Endothelial cell of umbilical vein (primary cell): ENCODE measurements at regions not wholly inside any gene's neighbourhood (a gene's known extent, or its start where the extent isn't known, plus 50 kb on each side); places are given as distances from the start of the nearest gene placed in this dataset.

Experiments
- BruUV-seq: library from RNA; stranded (reverse); fragments of 400-500 nt; replicated peaks from 2 replicates; lab custom pipeline; 2021; lab: Mats Ljungman, UMichigan
- CTCF ChIA-PET: fragments of 300-600, 350-600 bp; sonication (Branson Sonifier 250); formaldehyde crosslinking; loops from one replicate; lab custom pipeline; 2021; ENCODE audit warnings: antibody characterized with exemption, inconsistent platforms; lab: Charles Lee
- POLR2A ChIA-PET: fragments of 300-600, 350-600 bp; sonication (Branson Sonifier 250); formaldehyde crosslinking; loops from one replicate; lab custom pipeline; 2021; ENCODE audit warnings: antibody characterized with exemption, inconsistent platforms; lab: Charles Lee
- DNase-seq: peaks from one replicate; pipeline ENCODE4 v3.0.0-alpha.2; 2011; ENCODE audit warnings: low read depth, low spot score
- FAIRE-seq: peaks from 2 replicates; lab custom pipeline; 2011; peaks lifted over from hg19 to GRCh38; lab: Jason Lieb, UNC
- H2AFZ ChIP-seq: 2 replicates; pipeline ENCODE4 v1.6.0; 2012; ENCODE audit warnings: low read depth, low read length, control low read depth, inconsistent platforms
- H3K27ac ChIP-seq: 2 replicates; pipeline ENCODE4 v1.5.1; 2011; ENCODE audit warnings: low read depth, mild to moderate bottlenecking, control low read depth, low read length, moderate library complexity; ENCODE audit not compliant: insufficient read depth
- H3K27me3 ChIP-seq, 2 experiments: 2 replicates each; pipeline versions ENCODE4 v1.6.0 to v1.6.1; 2011; ENCODE audit warnings: low read length in 2 of 2, mixed read lengths in 1 of 2; ENCODE audit not compliant: control insufficient read depth in 2 of 2, insufficient read depth in 2 of 2
- H3K36me3 ChIP-seq, 2 experiments: 2 replicates in 1 of 2; 3 replicates in 1 of 2; pipeline ENCODE4 v1.5.1; 2011; ENCODE audit warnings: low read length in 2 of 2, mild to moderate bottlenecking in 1 of 2, moderate library complexity in 1 of 2; ENCODE audit not compliant: control insufficient read depth in 2 of 2, insufficient read depth in 2 of 2; ENCODE audit errors: extremely low read depth in 1 of 2
- H3K4me1 ChIP-seq: 3 replicates; pipeline ENCODE4 v1.5.1; 2011; ENCODE audit warnings: mild to moderate bottlenecking, low read length; ENCODE audit not compliant: control insufficient read depth, insufficient read depth; ENCODE audit errors: extremely low read depth
- H3K4me2 ChIP-seq: 2 replicates; pipeline ENCODE4 v1.6.1; 2011; ENCODE audit warnings: low read length, control low read depth, mixed read lengths; ENCODE audit not compliant: insufficient read depth
- H3K4me3 ChIP-seq, 3 experiments: fragments of 200-600 bp in 1 of 3; sonication (generic), shearing (Covaris generic) in 1 of 3; replicated peaks in 1 of 3; 2 replicates each; pipeline ENCODE4 v1.5.1; 2011 to 2016; ENCODE audit warnings: control low read depth in 3 of 3, low read length in 3 of 3, mild to moderate bottlenecking in 2 of 3, inconsistent platforms in 1 of 3, low read depth in 1 of 3, moderate library complexity in 1 of 3; ENCODE audit not compliant: insufficient read depth in 1 of 3
- H3K79me2 ChIP-seq: 2 replicates; pipeline ENCODE4 v1.6.0; 2012; ENCODE audit warnings: low read length, inconsistent platforms; ENCODE audit not compliant: control insufficient read depth, insufficient read depth
- H3K9ac ChIP-seq: replicated peaks from 2 replicates; pipeline ENCODE3; 2011; ENCODE audit warnings: low read length, control low read depth; ENCODE audit not compliant: insufficient read depth; ENCODE audit errors: extremely low read depth
- H3K9me1 ChIP-seq: replicated peaks from 3 replicates; pipeline ENCODE4 v1.6.0; 2011; ENCODE audit warnings: mild to moderate bottlenecking, low read length; ENCODE audit not compliant: control insufficient read depth, insufficient read depth; ENCODE audit errors: extremely low read depth
- H3K9me3 ChIP-seq: replicated peaks from 2 replicates; pipeline ENCODE4 v1.5.1; 2012; ENCODE audit warnings: low read length, inconsistent platforms; ENCODE audit not compliant: control insufficient read depth, insufficient read depth
- H4K20me1 ChIP-seq: replicated peaks from 2 replicates; pipeline ENCODE3; 2011; ENCODE audit warnings: mild to moderate bottlenecking, low read length; ENCODE audit not compliant: control insufficient read depth, insufficient read depth; ENCODE audit errors: extremely low read depth
- EZH2 ChIP-seq: IDR thresholded peaks from 2 replicates; pipeline ENCODE4 v1.6.1; 2012; ENCODE audit warnings: borderline replicate concordance, low read depth, mild to moderate bottlenecking, moderate library complexity, low read length, inconsistent platforms; ENCODE audit not compliant: severe bottlenecking
- FOS ChIP-seq: IDR thresholded peaks from 2 replicates; pipeline ENCODE4 v1.6.1; 2011; ENCODE audit warnings: mild to moderate bottlenecking, low read length, moderate library complexity, borderline replicate concordance; ENCODE audit not compliant: insufficient read depth
- GATA2 ChIP-seq: IDR thresholded peaks from 2 replicates; pipeline ENCODE4 v1.7.0; 2011; ENCODE audit warnings: low read depth, mild to moderate bottlenecking, moderate library complexity, mixed read lengths, low read length; ENCODE audit not compliant: insufficient read length, insufficient read depth
- JUN ChIP-seq: IDR thresholded peaks from 2 replicates; pipeline ENCODE4 v1.6.1; 2011; ENCODE audit warnings: borderline replicate concordance, low read depth; ENCODE audit not compliant: insufficient read length, insufficient read depth
- MYC ChIP-seq: IDR thresholded peaks from one replicate; pipeline ENCODE4 v1.6.1; 2011; ENCODE audit warnings: mild to moderate bottlenecking, low read depth, low read length
- POLR2A ChIP-seq: IDR thresholded peaks from 2 replicates; pipeline ENCODE4 v1.6.1; 2012; ENCODE audit warnings: low read depth, mild to moderate bottlenecking, control low read depth, low read length
- POLR2AphosphoS5 ChIP-seq: IDR thresholded peaks from 2 replicates; pipeline ENCODE4 v1.6.1; 2012; ENCODE audit warnings: low read depth, mild to moderate bottlenecking, control low read depth, low read length, moderate library complexity; ENCODE audit not compliant: insufficient read depth
- dilution Hi-C: fragments of 300-500 bp; cut with MboI; formaldehyde crosslinking; loops from one replicate; pipeline ENCODE4 v1.15.0; 2019; ENCODE audit warnings: low sequenced_read_pairs; ENCODE audit not compliant: extremely low pct_ligation_motif_present
- intact Hi-C: fragments of 100-400 bp; cut with micrococcal nuclease; formaldehyde crosslinking; loops from one replicate; pipeline ENCODE4 v1.10.0; 2022
- TF ChIP-seq, protein P1 (sequence below), 2 donors: IDR thresholded peaks; 1 replicate in 1 of 2; 2 replicates in 1 of 2; pipeline ENCODE4 v1.5.1; 2011; ENCODE audit warnings: low read length in 2 of 2, mild to moderate bottlenecking in 2 of 2, moderate library complexity in 2 of 2, control low read depth in 1 of 2, inconsistent platforms in 1 of 2, low read depth in 1 of 2; ENCODE audit not compliant: insufficient read depth in 1 of 2; ENCODE audit errors: extremely low read depth in 1 of 2
- TF ChIP-seq, protein P2 (sequence below): IDR thresholded peaks from 2 replicates; pipeline ENCODE4 v1.6.1; 2011; ENCODE audit not compliant: insufficient read depth, insufficient read length

DNA sequence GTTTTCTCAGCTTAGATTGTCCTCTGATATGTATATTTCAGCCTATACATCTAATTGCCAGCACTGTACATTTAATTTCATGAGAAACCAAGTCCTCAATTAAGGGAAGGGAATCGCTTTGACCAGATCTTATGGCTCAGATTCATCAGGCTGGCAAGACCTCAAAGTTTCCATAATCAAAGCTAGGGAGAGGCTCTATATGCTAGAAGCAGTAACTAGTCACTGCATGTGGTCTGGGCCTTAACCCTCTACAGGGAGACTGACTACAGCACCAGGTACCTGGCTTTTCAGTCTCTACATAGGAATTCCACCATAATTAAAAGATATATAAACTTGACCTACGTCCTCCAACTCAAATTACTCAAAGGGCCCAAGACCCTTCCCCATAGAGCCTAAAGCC is 97.4 kb upstream of the JAZF1 start:
- H3K9me3 ChIP-seq = no peaks in the 10 kb centered on the region
- no peaks in the 10 kb centered on the region for H3K79me2 ChIP-seq
- ChIA-PET CTCF (no interaction called here), POLR2A (no interaction called here)
- FAIRE-seq (no peak), DNase-seq (no peak)
- dilution Hi-C loops (no loop called here), intact Hi-C loops (no loop called here)
- no peaks in the 10 kb centered on the region for H3K36me3 ChIP-seq
- H3K27me3 ChIP-seq = no peaks in the 10 kb centered on the region
- TF ChIP-seq, protein P1, sequence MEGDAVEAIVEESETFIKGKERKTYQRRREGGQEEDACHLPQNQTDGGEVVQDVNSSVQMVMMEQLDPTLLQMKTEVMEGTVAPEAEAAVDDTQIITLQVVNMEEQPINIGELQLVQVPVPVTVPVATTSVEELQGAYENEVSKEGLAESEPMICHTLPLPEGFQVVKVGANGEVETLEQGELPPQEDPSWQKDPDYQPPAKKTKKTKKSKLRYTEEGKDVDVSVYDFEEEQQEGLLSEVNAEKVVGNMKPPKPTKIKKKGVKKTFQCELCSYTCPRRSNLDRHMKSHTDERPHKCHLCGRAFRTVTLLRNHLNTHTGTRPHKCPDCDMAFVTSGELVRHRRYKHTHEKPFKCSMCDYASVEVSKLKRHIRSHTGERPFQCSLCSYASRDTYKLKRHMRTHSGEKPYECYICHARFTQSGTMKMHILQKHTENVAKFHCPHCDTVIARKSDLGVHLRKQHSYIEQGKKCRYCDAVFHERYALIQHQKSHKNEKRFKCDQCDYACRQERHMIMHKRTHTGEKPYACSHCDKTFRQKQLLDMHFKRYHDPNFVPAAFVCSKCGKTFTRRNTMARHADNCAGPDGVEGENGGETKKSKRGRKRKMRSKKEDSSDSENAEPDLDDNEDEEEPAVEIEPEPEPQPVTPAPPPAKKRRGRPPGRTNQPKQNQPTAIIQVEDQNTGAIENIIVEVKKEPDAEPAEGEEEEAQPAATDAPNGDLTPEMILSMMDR (IDR thresholded peaks at IDR 0.05; ENCODE audit: extremely low read depth in 1 of 2, insufficient read depth in 1 of 2, low read depth in 1 of 2, low read length in 2 of 2) = no peak
- TF ChIP-seq, protein P2, sequence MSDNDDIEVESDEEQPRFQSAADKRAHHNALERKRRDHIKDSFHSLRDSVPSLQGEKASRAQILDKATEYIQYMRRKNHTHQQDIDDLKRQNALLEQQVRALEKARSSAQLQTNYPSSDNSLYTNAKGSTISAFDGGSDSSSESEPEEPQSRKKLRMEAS = no peak
- TF ChIP-seq FOS (no peak), POLR2AphosphoS5 (no peak), JUN (no peak), POLR2A (no peak), GATA2 (no peak), MYC (no peak), EZH2 (no peak)
- no peaks in the 10 kb centered on the region for H4K20me1 ChIP-seq
- no peak overlapping the region for H3K9ac ChIP-seq
- H3K4me3 ChIP-seq = no peak overlapping the region
- H2AFZ ChIP-seq = no peak overlapping the region
- no peak overlapping the region for H3K27ac ChIP-seq
- H3K9me1 ChIP-seq = no peaks in the 10 kb centered on the region
- no peaks in the 10 kb centered on the region for H3K4me1 ChIP-seq
- no peak overlapping the region for H3K4me2 ChIP-seq
- BruUV-seq = no TSS peak
